Calu3 (cell line): ENCODE measurements at regions not wholly inside any gene's neighbourhood (a gene's known extent, or its start where the extent isn't known, plus 50 kb on each side); places are given as distances from the start of the nearest gene placed in this dataset.

Experiments
- BruUV-seq: library from RNA; stranded (reverse); fragments of 400-500 nt; replicated peaks from 2 replicates; lab custom pipeline; 2021; lab: Mats Ljungman, UMichigan
- CTCF ChIA-PET: fragments of 300-600 bp; sonication (Branson Sonifier 250); formaldehyde crosslinking; loops from one replicate; lab custom pipeline; 2022; ENCODE audit warnings: antibody characterized with exemption; lab: Charles Lee
- DNase-seq: peaks from one replicate; pipeline ENCODE4 v3.0.0; 2022
- H3K27ac Mint-ChIP-seq: one replicate; pipeline ENCODE4 v1.8.0; 2022; ENCODE audit warnings: mixed read lengths; ENCODE audit not compliant: unreplicated experiment
- H3K27me3 Mint-ChIP-seq: one replicate; pipeline ENCODE4 v1.8.0; 2022; ENCODE audit warnings: mixed read lengths; ENCODE audit not compliant: unreplicated experiment
- H3K36me3 Mint-ChIP-seq: one replicate; pipeline ENCODE4 v1.8.0; 2022; ENCODE audit warnings: mild to moderate bottlenecking, moderate library complexity, mixed read lengths; ENCODE audit not compliant: insufficient read depth, unreplicated experiment
- H3K4me1 Mint-ChIP-seq: one replicate; pipeline ENCODE4 v1.8.0; 2022; ENCODE audit warnings: mild to moderate bottlenecking, low read depth, mixed read lengths; ENCODE audit not compliant: unreplicated experiment
- H3K4me3 Mint-ChIP-seq: one replicate; pipeline ENCODE4 v1.8.0; 2022; ENCODE audit warnings: mild to moderate bottlenecking, low read depth, moderate library complexity, mixed read lengths; ENCODE audit not compliant: unreplicated experiment
- H3K9me3 Mint-ChIP-seq: one replicate; pipeline ENCODE4 v1.8.0; 2022; ENCODE audit warnings: low read depth, mixed read lengths; ENCODE audit not compliant: unreplicated experiment
- intact Hi-C: fragments of 100-400 bp; cut with micrococcal nuclease; formaldehyde crosslinking; loops from one replicate; pipeline ENCODE4 v1.10.0; 2022; ENCODE audit not compliant: unreplicated experiment
- TF ChIP-seq, protein P1 (sequence below): fragments of 200-600 bp; IDR thresholded peaks from one replicate; pipeline ENCODE4 v1.8.0; 2022; ENCODE audit warnings: antibody characterized with exemption; ENCODE audit not compliant: unreplicated experiment

DNA sequence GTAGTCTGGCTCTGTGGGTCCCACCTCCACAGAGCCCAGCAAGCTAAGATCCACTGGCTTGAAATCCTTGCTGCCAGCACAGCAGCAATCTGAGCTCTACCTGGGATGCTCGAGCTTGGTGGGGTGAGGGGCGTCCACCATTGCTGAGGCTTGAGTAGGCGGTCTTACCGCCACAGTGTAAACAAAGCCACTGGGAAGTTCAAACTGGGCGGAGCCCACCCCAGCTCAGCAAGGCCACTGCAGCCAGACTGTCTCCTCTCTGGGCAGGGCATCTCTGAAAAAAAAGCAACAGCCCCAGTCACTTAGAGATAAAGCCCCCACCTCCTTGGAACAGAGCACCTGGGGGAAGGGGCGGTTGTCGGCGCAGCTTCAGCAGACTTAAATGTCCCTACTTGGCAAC lies 243.2 kb upstream of the POF1B start:
- no peaks in the 10 kb centered on the region for H3K4me1 Mint-ChIP-seq
- no peaks in the 10 kb centered on the region for H3K36me3 Mint-ChIP-seq
- CTCF ChIA-PET = no interaction called here
- intact Hi-C loops = no loop called here
- peaks cover 6% of the 10 kb centered on the region for H3K9me3 Mint-ChIP-seq
- H3K27me3 Mint-ChIP-seq = no peaks in the 10 kb centered on the region
- no peak overlapping the region for H3K4me3 Mint-ChIP-seq
- no peak for DNase-seq
- TF ChIP-seq, protein P1, sequence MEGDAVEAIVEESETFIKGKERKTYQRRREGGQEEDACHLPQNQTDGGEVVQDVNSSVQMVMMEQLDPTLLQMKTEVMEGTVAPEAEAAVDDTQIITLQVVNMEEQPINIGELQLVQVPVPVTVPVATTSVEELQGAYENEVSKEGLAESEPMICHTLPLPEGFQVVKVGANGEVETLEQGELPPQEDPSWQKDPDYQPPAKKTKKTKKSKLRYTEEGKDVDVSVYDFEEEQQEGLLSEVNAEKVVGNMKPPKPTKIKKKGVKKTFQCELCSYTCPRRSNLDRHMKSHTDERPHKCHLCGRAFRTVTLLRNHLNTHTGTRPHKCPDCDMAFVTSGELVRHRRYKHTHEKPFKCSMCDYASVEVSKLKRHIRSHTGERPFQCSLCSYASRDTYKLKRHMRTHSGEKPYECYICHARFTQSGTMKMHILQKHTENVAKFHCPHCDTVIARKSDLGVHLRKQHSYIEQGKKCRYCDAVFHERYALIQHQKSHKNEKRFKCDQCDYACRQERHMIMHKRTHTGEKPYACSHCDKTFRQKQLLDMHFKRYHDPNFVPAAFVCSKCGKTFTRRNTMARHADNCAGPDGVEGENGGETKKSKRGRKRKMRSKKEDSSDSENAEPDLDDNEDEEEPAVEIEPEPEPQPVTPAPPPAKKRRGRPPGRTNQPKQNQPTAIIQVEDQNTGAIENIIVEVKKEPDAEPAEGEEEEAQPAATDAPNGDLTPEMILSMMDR = no peak
- H3K27ac Mint-ChIP-seq = no peak overlapping the region
- no TSS peak for BruUV-seq

DNA sequence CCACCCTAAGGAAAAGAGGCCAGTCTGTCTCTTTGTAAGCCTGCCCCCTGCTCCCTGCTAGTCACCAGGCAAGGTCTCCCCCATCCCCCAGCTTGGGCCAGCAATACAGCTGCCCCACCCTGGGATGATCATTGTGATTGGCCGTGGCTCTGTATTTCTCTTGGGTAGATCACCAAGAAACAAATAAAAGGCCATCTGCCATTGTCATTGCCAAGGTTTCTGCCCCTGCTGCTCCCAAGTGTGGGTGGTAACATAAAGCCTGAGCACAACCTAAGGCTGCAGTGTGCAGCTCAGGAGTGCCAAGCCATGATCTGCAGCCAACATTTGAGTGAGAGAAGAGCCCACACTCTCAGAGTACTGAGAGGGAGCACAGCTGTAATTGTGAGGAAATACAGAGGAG lies 241.0 kb upstream of the POF1B start:
- intact Hi-C loops = no loop called here
- H3K27ac Mint-ChIP-seq = no peak overlapping the region
- TF ChIP-seq, protein P1 = no peak
- no peaks in the 10 kb centered on the region for H3K4me1 Mint-ChIP-seq
- no peaks in the 10 kb centered on the region for H3K36me3 Mint-ChIP-seq
- no TSS peak for BruUV-seq
- no peaks in the 10 kb centered on the region for H3K27me3 Mint-ChIP-seq
- no peak overlapping the region for H3K4me3 Mint-ChIP-seq
- CTCF ChIA-PET = no interaction called here
- H3K9me3 Mint-ChIP-seq = peaks cover 3% of the 10 kb centered on the region
- no peak for DNase-seq

DNA sequence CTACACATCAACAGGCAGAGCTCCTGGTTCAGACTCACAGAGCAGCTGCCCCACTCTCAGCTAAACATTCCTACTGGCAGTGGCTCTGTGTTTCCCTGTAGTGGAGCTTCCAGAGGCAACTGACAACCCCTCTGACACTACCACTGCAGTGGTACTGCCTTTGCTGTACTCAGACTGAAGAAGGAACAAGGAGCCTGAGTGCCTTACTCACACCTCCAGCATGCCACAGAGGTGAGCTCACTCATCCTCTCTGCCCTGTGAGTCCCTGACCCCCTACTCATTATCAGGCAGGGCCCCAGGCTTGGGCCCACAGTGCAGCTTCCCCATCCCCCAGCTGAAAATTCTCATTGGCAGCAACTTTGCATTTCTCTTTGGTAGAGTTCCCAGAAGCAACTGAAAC lies 240.5 kb upstream of the POF1B start:
- no peak overlapping the region for H3K27ac Mint-ChIP-seq
- intact Hi-C loops = no loop called here
- no peaks in the 10 kb centered on the region for H3K36me3 Mint-ChIP-seq
- TF ChIP-seq, protein P1 = no peak
- H3K9me3 Mint-ChIP-seq = peaks cover 3% of the 10 kb centered on the region
- no TSS peak for BruUV-seq
- no peaks in the 10 kb centered on the region for H3K27me3 Mint-ChIP-seq
- H3K4me3 Mint-ChIP-seq = no peak overlapping the region
- no peaks in the 10 kb centered on the region for H3K4me1 Mint-ChIP-seq
- DNase-seq = no peak
- CTCF ChIA-PET = no interaction called here

DNA sequence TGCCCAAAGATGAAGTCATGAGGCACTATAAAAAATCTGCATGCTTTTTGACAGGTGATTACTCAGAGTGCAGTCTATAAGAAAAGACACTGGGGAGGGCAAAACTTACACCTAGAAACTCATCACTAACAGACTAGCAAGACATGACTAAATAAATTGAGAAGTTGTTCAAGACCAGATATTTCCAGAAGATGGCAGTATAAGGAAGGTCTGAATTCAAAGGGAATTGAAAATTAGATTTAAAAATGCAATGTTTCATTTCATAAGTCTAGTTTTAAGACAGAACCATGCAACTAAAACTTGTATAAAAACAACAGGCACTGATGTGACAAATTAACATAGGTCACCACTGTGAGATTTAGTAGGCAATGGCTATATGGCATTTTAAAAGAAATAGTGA lies 232.5 kb upstream of the POF1B start:
- no peaks in the 10 kb centered on the region for H3K27me3 Mint-ChIP-seq
- BruUV-seq = no TSS peak
- H3K36me3 Mint-ChIP-seq = no peaks in the 10 kb centered on the region
- no peaks in the 10 kb centered on the region for H3K9me3 Mint-ChIP-seq
- H3K4me3 Mint-ChIP-seq = no peak overlapping the region
- CTCF ChIA-PET = no interaction called here
- TF ChIP-seq, protein P1 = no peak
- intact Hi-C loops = loop anchor here (5.0 kb wide), 1 partner anchor 1685 kb away; no protein-coding TSS in a partner anchor
- H3K27ac Mint-ChIP-seq = no peak overlapping the region
- no peaks in the 10 kb centered on the region for H3K4me1 Mint-ChIP-seq
- DNase-seq = no peak
